ENCODE measurements at regions not wholly inside any gene's neighbourhood (a gene's known extent, or its start where the extent isn't known, plus 50 kb on each side); places are given as distances from the start of the nearest gene placed in this dataset.

DNA sequence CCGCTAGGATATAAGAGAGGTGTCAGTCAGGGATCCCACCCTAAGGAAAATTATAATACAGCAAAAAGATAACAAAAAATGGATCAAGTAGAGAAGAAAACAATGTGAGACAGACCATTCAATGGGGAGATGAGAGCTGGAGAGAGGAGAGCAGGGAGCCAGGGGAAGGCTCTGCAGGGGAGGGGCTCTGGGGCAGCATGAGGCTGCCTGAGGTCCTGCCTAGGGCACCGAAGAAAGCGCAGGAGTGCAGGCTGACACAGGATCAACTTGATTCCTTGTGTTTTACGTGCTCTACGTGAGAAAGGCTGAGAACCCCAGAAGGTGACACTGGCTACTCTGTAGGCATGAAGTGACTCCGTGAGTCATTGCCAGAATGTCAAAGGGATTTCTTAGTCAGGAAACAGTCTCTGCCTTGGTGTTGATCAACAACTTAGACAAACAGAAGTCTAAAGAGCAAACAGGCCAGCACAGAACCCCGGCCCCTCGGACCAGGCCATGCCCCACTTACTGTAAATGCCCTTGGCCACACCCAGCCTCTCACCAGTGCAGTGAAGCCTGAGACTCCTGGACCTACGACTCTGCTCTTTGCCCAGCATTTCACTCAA, 290.1 kb upstream of the PRDM1 start:
- no peak for TF ChIP-seq POLR2A (IDR thresholded peaks at IDR 0.05)
- TF ChIP-seq, protein P1, sequence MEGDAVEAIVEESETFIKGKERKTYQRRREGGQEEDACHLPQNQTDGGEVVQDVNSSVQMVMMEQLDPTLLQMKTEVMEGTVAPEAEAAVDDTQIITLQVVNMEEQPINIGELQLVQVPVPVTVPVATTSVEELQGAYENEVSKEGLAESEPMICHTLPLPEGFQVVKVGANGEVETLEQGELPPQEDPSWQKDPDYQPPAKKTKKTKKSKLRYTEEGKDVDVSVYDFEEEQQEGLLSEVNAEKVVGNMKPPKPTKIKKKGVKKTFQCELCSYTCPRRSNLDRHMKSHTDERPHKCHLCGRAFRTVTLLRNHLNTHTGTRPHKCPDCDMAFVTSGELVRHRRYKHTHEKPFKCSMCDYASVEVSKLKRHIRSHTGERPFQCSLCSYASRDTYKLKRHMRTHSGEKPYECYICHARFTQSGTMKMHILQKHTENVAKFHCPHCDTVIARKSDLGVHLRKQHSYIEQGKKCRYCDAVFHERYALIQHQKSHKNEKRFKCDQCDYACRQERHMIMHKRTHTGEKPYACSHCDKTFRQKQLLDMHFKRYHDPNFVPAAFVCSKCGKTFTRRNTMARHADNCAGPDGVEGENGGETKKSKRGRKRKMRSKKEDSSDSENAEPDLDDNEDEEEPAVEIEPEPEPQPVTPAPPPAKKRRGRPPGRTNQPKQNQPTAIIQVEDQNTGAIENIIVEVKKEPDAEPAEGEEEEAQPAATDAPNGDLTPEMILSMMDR (IDR thresholded peaks at IDR 0.05) = no peak
- WGBS, 2 donors = 76 to 86% methylated on average over 8 to 9 of the region's 9 CpGs
- no peak overlapping the region for H3K4me3 ChIP-seq
- no peaks in the 10 kb centered on the region for H3K9me3 ChIP-seq
- no peak overlapping the region for H3K27ac ChIP-seq
- H3K27me3 ChIP-seq = no peaks in the 10 kb centered on the region
- ATAC-seq = no peak
- no peaks in the 10 kb centered on the region for H3K36me3 ChIP-seq (replicated peaks in 1 of 2; ENCODE audit: insufficient read depth in 1 of 2, low read depth in 2 of 2)
- intact Hi-C loops (cut with DNase I) = no loop called here
- H3K4me1 ChIP-seq = peaks cover 10% of the 10 kb centered on the region
- no peak for DNase-seq

DNA sequence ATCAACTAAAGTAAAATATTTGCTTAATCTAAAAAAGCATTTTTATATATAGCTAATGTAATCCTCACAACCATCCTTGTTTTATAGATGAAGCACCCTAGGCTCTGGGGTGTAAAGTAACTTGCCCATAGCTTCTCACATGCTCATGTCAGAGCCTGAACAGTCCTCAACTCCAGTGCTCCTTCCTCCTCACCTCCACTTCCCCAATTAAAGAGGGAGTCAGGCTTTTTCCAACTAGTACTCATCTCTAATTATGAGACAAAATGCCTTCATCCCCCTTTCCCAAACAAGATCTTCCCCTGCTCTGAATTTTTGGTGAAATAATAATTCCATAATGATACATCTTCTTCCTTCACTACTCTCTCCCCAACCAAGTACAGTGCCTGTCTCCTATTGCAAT, 290.8 kb upstream of the PRDM1 start:
- ATAC-seq = no peak
- H3K36me3 ChIP-seq (replicated peaks in 1 of 2; ENCODE audit: insufficient read depth in 1 of 2, low read depth in 2 of 2) = no peaks in the 10 kb centered on the region
- peaks cover 10% of the 10 kb centered on the region for H3K4me1 ChIP-seq
- no peaks in the 10 kb centered on the region for H3K27me3 ChIP-seq
- no peak overlapping the region for H3K27ac ChIP-seq
- TF ChIP-seq POLR2A (IDR thresholded peaks at IDR 0.05) = no peak
- TF ChIP-seq, protein P1 (IDR thresholded peaks at IDR 0.05) = no peak
- H3K9me3 ChIP-seq = no peaks in the 10 kb centered on the region
- no peak overlapping the region for H3K4me3 ChIP-seq
- intact Hi-C loops (cut with DNase I) = no loop called here
- DNase-seq = no peak

DNA sequence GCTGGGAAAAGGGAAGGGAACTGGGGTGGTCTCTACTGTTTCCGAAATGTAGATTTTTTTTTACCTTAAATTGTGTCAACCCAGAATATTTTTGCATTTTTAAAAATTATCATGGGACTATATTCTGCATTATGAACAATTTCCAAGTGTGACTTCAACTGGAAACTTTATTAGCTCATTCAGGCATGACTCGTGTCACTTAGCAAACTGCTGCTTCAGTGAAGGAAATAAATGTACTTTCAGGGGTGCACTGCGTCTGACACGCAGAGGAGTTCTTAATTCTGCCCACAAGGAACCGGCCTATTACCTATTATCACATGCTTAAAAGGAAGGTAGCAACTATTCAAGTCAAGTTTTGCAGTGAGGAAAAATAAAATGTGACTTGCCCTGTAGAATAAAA, 291.3 kb upstream of the PRDM1 start:
- H3K27me3 ChIP-seq = no peaks in the 10 kb centered on the region
- H3K9me3 ChIP-seq = no peaks in the 10 kb centered on the region
- ATAC-seq (no peak), DNase-seq (no peak)
- H3K4me3 ChIP-seq = no peak overlapping the region
- intact Hi-C loops (cut with DNase I) = no loop called here
- peaks cover 10% of the 10 kb centered on the region for H3K4me1 ChIP-seq
- H3K36me3 ChIP-seq (replicated peaks in 1 of 2; ENCODE audit: insufficient read depth in 1 of 2, low read depth in 2 of 2) = no peaks in the 10 kb centered on the region
- no peak for TF ChIP-seq POLR2A (IDR thresholded peaks at IDR 0.05)
- TF ChIP-seq, protein P1 (IDR thresholded peaks at IDR 0.05) = no peak
- no peak overlapping the region for H3K27ac ChIP-seq
- 77 to 84% methylated on average over 5 of the region's 5 CpGs for WGBS, 2 donors

DNA sequence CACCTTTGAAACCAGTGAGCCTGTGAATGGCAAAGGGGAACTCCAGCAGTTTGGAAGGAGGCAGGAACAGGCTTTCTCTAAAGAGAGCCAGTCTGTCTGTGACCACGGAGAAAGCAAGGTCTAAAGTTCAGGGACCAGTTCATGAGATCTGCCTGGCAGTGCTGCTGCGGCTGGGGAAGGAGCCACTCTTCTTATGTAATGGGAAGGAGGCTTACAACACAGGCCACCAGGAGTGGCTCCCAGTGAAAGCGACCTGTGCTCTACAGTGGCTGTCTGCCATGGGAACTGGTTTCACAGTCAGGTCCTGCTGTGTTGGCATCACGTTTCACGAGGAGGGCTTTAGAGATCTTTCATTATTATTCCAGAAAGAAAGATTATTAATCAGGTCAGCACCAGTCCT, 291.9 kb upstream of the PRDM1 start:
- no peaks in the 10 kb centered on the region for H3K36me3 ChIP-seq (replicated peaks in 1 of 2; ENCODE audit: insufficient read depth in 1 of 2, low read depth in 2 of 2)
- TF ChIP-seq, protein P1 (IDR thresholded peaks at IDR 0.05) = no peak
- TF ChIP-seq POLR2A (IDR thresholded peaks at IDR 0.05) = no peak
- DNase-seq = peak; percentile 52 to 79 (median 72)
- no peak overlapping the region for H3K27ac ChIP-seq
- H3K27me3 ChIP-seq = no peaks in the 10 kb centered on the region
- no peaks in the 10 kb centered on the region for H3K9me3 ChIP-seq
- WGBS, 2 donors = 8 to 20% methylated on average over 5 of the region's 5 CpGs
- peaks cover 10% of the 10 kb centered on the region for H3K4me1 ChIP-seq
- ATAC-seq = peak; percentile 86
- no peak overlapping the region for H3K4me3 ChIP-seq
- intact Hi-C loops (cut with DNase I) = no loop called here

DNA sequence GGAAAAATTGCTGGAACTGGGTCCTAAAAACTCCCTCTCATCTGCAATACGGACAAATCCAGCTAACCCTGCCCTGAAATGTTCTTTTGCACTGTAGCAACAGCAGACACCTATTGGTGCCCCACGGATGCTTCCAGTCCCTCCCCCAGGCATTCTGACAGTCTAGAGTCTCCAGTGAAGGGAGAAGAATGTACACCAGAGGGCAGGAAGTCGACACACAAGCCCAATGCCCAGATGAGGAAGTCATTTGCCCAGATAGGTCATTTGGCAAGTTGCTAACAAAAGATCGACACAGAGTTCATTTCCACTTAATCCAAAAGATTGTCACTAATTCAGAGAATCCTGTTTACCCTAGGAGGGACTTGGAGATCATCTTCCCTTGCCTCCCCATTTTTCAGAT, 293.0 kb upstream of the PRDM1 start:
- no peak overlapping the region for H3K27ac ChIP-seq
- TF ChIP-seq POLR2A (IDR thresholded peaks at IDR 0.05) = no peak
- TF ChIP-seq, protein P1 (IDR thresholded peaks at IDR 0.05) = peak in 1 of 7 experiments; percentile 17
- no peaks in the 10 kb centered on the region for H3K36me3 ChIP-seq (replicated peaks in 1 of 2; ENCODE audit: insufficient read depth in 1 of 2, low read depth in 2 of 2)
- H3K9me3 ChIP-seq = no peaks in the 10 kb centered on the region
- ATAC-seq (no peak), DNase-seq (peak in 1 of 4 donors; percentile 49)
- no peak overlapping the region for H3K4me3 ChIP-seq
- peaks cover 10% of the 10 kb centered on the region for H3K4me1 ChIP-seq
- 65 to 78% methylated on average over 4 of the region's 4 CpGs for WGBS, 2 donors
- no peaks in the 10 kb centered on the region for H3K27me3 ChIP-seq
- intact Hi-C loops (cut with DNase I) = no loop called here

All from body of pancreas (tissue), 4 donors.